DMS53 treated with DMSO at 0.1 percent for 48 hours (cell line): ENCODE measurements at regions not wholly inside any gene's neighbourhood (a gene's known extent, or its start where the extent isn't known, plus 50 kb on each side); places are given as distances from the start of the nearest gene placed in this dataset.

Source experiments
- DNase-seq: peaks from one replicate; lab custom pipeline; 2025; ENCODE audit not compliant: unreplicated experiment; lab: John Stamatoyannopoulos, UW

- no peak for DNase-seq
Observed at GRCh38 chr7:155913719-155914118, 101.5 kb upstream of the SHH start.

GRCh38 chr7:155913291-155913690, 101.0 kb upstream of the SHH start:
- no peak for DNase-seq

GRCh38 chr7:155911471-155912105, 99.3 kb upstream of the SHH start:
- no peak for DNase-seq

DNA sequence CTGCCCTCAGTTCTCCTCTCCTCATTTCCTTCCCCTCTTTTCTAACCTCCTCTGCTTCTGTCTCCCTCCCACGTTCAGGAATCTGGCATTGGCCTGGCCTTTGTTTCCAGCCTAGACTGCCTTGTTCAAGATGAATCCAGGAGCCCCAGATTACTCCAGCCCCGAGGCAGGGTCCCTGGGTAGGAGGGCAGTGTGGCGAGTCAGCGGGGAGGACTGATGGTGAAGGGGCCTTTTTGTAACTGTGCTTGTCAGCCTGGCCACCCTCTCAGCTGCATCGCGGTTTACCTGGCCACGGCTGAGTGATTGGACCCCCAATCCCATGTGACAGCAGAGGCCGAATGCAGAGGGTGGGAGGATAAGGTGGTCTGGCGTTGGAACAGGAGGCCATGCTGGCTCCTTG, 96.1 kb upstream of the SHH start:
- DNase-seq = no peak

DNA sequence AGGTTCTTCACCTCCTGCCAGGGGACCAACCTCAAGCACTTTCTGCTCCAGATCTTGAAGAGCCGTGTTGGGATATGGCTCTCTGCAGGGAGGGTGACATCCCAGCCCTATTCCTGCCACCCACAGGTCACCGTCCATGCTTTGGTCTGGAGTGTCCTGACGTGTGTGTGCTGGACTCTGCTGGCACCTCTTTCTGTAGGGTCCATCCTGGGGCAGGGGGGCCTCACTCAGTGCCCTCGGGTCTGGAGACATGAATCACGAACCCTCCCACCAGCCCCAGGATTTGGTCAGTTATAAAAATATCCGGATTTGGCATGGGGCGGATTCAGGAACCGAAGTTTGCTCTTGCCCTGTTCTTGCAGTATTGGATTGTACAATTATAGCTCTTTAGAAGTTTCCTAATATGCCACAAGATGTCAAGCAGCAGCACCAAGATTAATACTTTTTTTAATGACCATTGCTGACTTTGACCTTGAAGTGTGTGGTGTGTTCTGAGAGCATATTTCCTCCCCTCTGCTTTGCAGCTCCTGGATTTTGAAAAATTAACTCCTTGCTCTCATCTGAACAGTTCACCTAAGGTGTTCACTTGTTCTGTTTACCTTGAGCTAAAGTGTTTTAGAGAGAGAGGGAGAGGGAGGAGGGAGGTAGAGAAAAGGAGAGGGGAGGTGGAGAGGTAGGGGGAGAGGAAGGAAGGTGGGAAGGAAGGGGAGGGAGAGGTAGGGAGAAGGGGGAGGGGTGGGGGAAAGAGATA, 95.4 kb upstream of the SHH start:
- DNase-seq = no peak

DNA sequence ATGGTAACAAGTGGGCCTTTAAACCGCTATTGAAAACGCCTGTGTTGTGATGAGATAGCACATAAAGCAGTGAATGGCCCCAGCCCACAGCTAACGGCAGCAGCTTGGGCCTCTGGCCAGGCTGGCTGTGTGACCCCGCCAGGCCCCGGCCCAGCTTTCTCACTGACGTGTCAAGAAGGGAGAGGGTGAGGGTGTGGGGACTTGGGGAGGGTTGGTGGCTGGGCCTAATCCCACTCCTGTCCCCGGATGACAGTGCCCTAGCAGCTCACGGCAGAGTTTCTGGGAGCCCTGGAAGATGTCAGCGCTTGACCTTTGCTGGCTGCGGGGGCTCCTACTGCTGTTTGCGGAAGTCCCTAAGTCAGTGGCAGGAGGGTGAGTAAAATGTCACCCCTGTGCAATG, 88.9 kb upstream of the SHH start:
- DNase-seq = no peak

GRCh38 chr7:155899596-155899995, 87.3 kb upstream of the SHH start:
- DNase-seq = no peak

DNA sequence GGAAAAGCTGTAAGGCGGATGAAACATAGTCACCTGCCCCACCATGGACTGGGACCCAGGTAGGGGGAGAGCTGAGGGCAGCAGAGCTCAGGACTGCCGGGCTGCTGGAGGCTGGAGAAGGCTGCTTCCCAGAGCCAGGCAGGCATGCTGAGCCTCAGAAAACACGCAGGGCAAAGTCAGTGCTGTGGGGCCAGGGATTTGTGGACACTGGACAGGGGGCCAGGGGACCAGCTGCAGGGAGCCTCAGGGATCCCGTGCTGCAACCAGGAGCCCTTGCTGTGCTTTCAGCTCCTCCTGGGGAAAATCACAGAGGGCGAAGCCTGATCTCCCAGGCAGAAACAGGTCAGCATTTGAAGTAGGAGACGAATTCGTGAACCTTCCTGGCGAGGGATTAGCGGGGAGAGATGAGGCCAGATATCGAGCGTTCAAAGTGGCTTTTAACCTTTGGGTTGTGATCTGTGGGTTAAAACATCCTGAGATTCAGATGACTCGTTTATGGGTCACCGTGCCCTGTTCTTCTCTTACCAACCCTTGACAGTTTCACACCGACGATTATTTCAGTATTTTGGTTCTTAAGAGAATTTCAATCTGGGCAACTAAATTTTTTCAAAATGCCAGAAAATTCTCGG, 85.6 kb upstream of the SHH start:
- DNase-seq = no peak

GRCh38 chr7:155896531-155897263, 84.4 kb upstream of the SHH start:
- DNase-seq = no peak

- no peak for DNase-seq
Observed at GRCh38 chr7:155893664-155894063, 81.4 kb upstream of the SHH start.

DNA sequence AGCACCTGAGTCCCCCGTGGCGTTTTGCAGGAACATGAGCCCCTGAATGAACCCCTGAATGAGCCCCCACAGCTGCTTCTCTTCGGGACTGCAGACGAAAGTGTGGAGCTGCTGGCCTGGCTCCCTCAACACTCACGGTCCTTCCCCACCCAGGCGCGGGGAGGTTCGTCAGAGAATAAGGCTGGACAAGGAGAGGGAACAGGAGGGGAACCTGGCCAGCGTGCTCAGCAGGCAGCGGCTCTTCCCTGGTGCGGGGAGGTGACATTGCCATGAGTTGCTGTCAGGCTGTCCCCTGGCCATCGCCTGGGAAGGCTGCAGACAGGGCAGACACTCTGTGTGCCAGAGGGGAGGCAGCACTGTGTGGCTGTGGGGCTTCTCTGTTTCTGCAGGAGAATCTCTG, 80.9 kb upstream of the SHH start:
- DNase-seq = no peak

GRCh38 chr7:155889636-155890511, 77.6 kb upstream of the SHH start:
- no peak for DNase-seq

- DNase-seq = no peak
Observed at GRCh38 chr7:155887174-155887525, 74.9 kb upstream of the SHH start.

- DNase-seq = no peak
Observed at GRCh38 chr7:155886391-155887173, 74.3 kb upstream of the SHH start.

DNA sequence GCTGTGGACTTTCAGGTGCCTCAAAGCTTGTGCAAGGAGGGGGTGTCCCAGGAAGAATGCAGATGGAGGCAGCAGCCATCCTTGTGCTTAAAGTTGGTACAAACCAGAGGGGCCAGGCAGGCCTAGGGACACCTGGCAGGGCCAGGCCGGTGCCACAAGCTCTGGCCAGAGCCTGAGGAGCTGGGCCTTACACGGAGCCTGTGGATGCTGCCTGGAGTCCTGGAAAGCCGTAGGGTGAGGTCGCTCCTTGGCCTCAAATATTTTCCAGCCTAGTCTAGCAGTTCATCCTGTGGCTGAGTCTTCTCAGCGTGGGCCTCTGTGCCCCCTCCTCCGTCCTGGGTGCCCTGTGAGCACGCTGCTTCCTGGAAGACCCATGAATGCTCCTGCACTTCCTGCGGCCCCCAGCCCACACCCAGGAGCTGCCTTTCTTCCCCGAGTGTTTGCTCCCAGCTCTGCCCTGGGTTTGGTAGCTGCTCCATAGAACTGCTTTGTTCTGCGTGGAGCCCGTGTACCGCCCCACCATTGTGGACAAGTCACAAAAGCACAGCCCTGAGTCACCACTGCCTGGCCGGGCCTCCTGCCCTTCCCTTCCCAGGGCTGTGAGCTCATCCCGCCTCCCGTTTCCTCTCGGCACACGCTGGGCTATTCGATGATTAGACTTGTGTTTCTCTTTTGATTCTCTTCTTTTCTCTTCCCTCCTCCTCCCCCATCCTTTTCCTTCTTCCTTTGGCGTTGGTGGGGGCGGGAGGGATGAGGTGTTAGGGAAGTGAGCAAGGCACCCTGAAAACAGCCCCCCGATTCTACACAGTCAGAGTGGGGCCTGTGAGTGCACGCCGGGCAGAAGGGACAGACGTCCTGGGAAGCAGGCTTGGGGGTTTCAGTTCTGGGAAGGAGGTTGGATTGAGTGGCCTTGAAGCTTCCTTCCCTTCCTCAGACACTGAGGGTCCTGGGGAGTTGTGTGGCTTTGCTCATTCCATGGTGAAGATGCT, 73.2 kb upstream of the SHH start:
- DNase-seq = no peak

- no peak for DNase-seq
Observed at GRCh38 chr7:155884225-155885166, 72.2 kb upstream of the SHH start.

DNA sequence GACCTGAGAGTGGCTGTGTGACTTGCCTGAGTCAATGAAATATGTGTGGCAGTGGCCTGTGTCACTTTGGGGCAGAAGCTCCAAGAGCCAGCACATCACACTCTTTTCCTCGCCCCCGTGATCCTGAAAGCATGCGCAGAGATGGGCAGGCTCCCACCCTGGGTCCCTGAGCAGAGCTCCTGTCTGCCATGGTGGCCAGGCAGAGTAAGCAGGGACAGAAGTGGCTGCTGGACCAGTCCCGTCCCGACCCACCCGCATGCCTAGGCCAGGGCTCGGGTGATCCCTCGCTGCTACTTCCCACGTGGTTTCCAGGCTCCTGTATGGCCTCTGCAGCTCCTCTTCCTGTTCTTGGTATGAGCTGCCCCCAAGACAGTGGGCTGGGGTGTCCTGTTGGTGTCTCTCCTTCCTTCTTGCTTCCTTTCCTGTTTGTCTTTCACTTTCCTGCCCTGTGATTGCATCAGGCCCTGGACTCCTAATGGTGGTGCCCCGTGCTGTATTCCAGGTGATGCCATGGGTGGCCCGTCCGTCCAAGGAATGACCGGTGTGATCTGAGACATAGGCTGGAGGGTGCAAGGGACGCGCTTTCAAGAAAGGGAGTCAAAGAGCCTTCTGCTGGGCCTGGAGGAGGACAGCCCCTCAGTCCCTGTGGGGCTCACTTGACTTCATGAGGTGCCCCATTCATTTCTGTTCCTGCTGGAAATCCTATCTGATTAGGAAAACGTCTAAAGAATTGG, 71.4 kb upstream of the SHH start:
- DNase-seq = no peak
